HG03439 (cell line): ENCODE measurements at regions not wholly inside any gene's neighbourhood (a gene's known extent, or its start where the extent isn't known, plus 50 kb on each side); places are given as distances from the start of the nearest gene placed in this dataset.

Experiments used
- ATAC-seq: cut with Tn5 transposase; IDR thresholded peaks from one replicate; pipeline ENCODE4 v1.9.1; 2021; ENCODE audit warnings: mild to moderate bottlenecking, moderate library complexity; ENCODE audit not compliant: unreplicated experiment

GRCh38 chr18:78303519-78304191 is 676.0 kb upstream of the SALL3 start:
- ATAC-seq = no peak

- no peak for ATAC-seq
These were observed 675.1 kb upstream of the SALL3 start for GRCh38 chr18:78304192-78305164.

DNA sequence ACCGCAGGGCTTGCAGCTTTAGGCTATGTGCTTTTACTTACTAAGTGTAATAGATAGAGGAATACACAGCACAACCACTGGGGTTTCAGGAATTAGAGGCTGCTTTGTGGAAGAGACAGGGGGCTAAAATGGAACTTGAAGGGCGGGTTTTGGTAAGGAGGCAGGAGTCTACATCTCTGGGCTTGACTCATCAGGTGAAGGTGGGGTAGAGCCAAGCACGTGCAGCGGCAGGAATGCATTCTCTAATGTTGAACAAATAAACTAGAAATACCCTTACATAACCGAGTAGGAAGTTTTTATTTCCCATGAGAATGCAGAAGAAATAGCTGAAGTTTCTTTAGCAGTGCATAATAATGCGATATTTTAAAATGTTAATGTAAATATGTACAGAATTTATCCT is 673.8 kb upstream of the SALL3 start:
- no peak for ATAC-seq

DNA sequence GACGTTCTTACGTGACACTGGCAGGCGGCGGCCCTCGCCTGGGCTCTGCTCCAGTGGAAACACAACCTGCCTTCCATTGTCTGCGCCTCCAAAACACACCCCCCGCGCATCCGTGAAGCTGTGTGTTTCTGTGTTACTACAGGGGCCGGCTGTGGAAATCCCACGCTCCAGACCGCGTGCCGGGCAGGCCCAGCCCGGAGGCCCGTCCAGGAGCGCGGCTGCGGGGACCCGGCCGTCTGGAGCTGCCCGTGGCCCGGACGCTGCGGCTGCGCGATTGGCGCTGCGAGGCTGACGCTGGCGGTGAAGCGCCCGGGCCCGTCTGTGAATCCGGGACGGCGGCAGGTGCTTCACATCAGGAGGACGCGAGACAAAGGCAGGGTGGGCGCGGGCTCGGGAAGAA is 670.3 kb upstream of the SALL3 start:
- no peak for ATAC-seq

- ATAC-seq = no peak
These were observed 669.7 kb upstream of the SALL3 start for GRCh38 chr18:78309924-78310323.

- no peak for ATAC-seq
These were observed 660.4 kb upstream of the SALL3 start for GRCh38 chr18:78319264-78319663.

- ATAC-seq = no peak
These were observed 659.7 kb upstream of the SALL3 start for GRCh38 chr18:78319961-78320360.

- ATAC-seq = no peak
These were observed 658.2 kb upstream of the SALL3 start for GRCh38 chr18:78321402-78321801.

- no peak for ATAC-seq
These were observed 656.0 kb upstream of the SALL3 start for GRCh38 chr18:78323453-78324197.

GRCh38 chr18:78327643-78328042 is 652.0 kb upstream of the SALL3 start:
- ATAC-seq = no peak

GRCh38 chr18:78330766-78331165 is 648.9 kb upstream of the SALL3 start:
- ATAC-seq = no peak

DNA sequence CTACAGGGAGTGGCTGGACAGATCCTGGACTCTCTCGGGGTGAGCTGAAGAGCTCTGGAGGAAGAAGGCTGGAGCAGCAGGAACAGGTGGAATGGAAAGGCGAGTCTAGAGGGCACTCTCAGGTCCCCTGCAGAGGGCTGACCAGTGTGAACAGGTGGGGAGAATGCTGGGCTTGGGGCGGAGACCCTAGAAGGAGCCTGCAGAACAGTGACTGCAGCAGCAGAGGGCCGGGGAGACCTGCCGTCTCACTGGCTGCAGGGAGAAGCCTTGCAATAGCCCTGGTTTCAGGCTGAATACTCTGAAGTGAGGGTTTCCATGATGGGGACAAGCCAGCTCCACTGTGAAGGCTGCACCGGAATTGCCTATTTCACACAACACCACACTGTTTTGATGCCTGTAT is 626.7 kb upstream of the SALL3 start:
- no peak for ATAC-seq

- ATAC-seq = no peak
These were observed 617.4 kb upstream of the SALL3 start for GRCh38 chr18:78362198-78362597.

DNA sequence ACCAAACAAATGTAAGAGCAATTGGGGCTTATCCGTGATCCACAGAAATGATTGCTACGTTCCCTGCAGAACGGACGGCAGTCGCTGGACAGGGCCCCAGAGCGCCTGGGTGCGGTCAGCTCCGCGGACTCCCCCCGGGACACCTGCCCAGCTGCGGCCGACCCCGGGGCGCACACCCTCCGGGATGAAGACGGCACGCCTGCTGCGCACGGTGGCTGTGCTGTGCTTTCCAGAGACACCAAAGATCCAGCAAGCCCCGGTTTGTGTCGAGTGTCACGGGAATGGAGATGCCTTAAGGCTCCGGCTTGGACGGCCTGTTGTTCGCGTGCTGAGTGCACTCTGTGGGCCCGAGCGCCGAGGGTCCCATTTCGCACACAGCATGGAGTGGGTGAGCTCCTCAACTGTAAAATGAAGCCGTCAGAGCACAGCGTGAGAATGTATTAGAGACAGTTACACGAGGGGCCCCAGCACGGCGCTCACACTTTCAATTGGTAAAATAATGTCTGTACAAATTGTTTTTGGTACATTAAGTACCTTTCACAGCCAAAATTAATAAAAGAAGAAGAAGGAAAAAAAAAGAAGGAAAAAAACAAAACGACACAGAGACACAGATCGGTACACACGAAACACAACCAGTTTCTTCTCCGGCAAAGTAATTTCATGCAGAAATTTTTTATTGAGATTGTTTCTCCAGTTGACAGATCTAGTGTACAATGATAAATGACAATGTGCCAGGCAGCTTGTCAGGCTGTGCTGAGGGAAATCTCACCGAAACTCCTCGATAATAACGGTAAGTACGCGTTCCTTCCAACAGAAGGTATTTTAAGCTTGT is 615.8 kb upstream of the SALL3 start:
- ATAC-seq = no peak

DNA sequence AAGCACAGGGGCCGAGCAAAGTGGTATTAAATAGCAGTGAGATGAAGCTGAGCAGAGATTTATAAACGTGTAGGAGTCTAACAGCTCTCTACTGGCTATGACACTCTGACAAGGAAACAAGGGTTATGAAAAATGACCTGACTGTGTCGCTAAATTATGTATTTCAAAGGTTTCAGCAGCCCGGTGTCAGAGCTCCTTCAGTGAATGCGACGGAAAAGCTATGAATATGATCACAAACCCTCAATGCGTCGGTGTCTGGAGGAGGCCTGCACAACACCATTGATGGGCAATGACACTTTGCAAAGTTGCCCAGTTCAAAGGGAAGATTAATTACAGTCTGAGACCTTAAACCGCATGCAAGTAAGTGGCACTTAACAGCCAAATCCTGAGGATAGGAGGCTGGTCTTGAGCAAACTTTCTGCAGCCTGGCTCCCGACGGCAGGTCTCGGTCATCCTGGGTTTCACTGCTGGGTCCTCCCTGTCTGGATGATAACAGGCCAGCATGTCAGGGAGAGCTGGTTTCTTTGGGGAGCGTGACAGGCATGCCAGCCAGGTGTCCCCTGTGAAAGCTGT is 615.1 kb upstream of the SALL3 start:
- no peak for ATAC-seq

DNA sequence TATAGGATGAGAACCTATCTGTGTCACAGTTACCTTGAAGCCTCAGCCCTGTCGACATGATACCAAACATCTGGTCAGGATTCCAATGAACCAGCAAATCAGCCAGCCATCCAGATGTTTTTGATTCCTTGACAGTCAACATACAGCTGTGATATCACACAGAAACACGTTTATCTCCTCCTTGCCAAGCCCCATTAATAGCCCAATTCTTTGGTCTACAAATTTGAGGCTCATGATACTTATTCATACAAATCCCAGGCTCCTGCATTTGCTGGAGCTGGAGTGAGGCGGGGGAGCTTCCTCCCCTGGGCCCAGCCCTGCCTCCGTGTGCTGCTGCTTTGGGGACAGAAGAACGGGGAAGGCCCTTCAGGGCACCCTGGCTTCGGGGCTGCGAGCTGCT is 611.6 kb upstream of the SALL3 start:
- ATAC-seq = no peak

DNA sequence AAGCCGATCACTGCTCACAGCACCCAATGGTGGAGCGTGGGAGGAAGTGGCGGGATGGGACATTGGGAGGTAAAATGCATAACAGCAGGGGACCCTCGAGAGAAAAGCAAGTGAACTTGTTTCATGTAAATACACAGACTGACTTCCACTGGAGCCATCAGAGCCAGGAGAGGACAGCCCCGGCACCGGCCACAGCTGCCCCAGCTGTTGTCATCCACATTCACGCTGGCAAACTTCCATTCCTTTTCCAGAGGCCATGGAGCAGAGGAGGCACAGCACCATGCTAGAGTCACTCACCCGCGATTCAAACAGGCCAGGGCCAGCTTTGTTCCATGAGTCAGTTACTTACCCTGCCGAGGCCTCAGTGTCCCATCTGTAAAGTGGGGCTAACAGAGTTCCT is 610.9 kb upstream of the SALL3 start:
- ATAC-seq = no peak

DNA sequence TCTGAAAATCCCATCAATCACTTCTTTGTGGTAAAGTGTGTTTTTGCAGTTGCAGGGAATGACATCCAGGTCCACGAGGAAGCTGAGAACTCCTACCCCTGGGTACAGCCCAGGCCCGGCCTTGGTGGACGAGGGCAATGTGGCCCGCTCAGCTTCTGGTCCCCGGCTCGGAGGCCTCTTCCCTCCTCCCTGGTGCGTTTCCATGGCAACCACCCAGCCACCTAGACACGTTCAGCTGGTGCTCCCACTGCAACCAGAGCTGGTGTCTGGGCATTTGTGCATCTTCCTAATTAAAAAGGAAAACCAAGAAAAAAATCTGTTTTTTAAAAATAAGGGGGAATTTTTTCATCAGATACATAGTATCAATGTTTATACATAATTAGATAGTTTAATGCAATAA is 603.6 kb upstream of the SALL3 start:
- ATAC-seq = no peak

GRCh38 chr18:78378403-78378802 is 601.2 kb upstream of the SALL3 start:
- ATAC-seq = no peak

GRCh38 chr18:78378983-78379382 is 600.6 kb upstream of the SALL3 start:
- ATAC-seq = no peak
